WERI-Rb-1 (cell line): ENCODE measurements at regions not wholly inside any gene's neighbourhood (a gene's known extent, or its start where the extent isn't known, plus 50 kb on each side); places are given as distances from the start of the nearest gene placed in this dataset.

Source experiments
- DNase-seq: peaks from one replicate; pipeline ENCODE4 v3.0.0-alpha.2; 2020
- H3K27ac ChIP-seq: fragments of 250-450 bp; sonication (Bioruptor Pico); 2 replicates; pipeline ENCODE4 v1.5.1; 2020; ENCODE audit warnings: mild to moderate bottlenecking, moderate library complexity
- H3K27me3 ChIP-seq: fragments of 250-450 bp; sonication (Bioruptor Pico); 2 replicates; pipeline ENCODE4 v1.5.1; 2021; ENCODE audit warnings: mild to moderate bottlenecking, low read depth, moderate library complexity; ENCODE audit not compliant: insufficient read depth, severe bottlenecking
- H3K36me3 ChIP-seq: fragments of 250-450 bp; sonication (Bioruptor Pico); 2 replicates; pipeline ENCODE4 v1.5.1; 2020; ENCODE audit warnings: mild to moderate bottlenecking, moderate library complexity
- H3K4me3 ChIP-seq: 2 replicates; pipeline ENCODE4 v1.5.1; 2011; ENCODE audit warnings: low read depth, mild to moderate bottlenecking, control low read depth, low read length
- H3K9me3 ChIP-seq: fragments of 250-450 bp; sonication (Bioruptor Pico); 2 replicates; pipeline ENCODE4 v1.5.1; 2021; ENCODE audit warnings: mild to moderate bottlenecking, moderate library complexity; ENCODE audit not compliant: severe bottlenecking
- CTCF ChIP-seq: IDR thresholded peaks from 2 replicates; pipeline ENCODE4 v1.5.1; 2011; ENCODE audit warnings: low read depth, mild to moderate bottlenecking, control low read depth, inconsistent platforms, low read length

GRCh38 chr6:123715006-123715863 is 78.5 kb upstream of the TRDN start:
- DNase-seq, result peak; percentile 22
- 0 out of 2 replicates have a peak, but pooled peaks have one; percentile 9 for TF ChIP-seq CTCF
- no peaks in the 10 kb centered on the region for H3K9me3 ChIP-seq
- H3K4me3 ChIP-seq, result no peak overlapping the region
- H3K36me3 ChIP-seq, result no peaks in the 10 kb centered on the region
- H3K27me3 ChIP-seq, result no peaks in the 10 kb centered on the region
- H3K27ac ChIP-seq, result no peak overlapping the region

- Histone ChIP-seq H3K4me3 (no peak overlapping the region), H3K27ac (no peak overlapping the region), H3K27me3 (no peaks in the 10 kb centered on the region), H3K36me3 (no peaks in the 10 kb centered on the region), H3K9me3 (no peaks in the 10 kb centered on the region)
- TF ChIP-seq CTCF, result no peak
- DNase-seq, result no peak
These were observed 76.1 kb upstream of the TRDN start for GRCh38 chr6:123712831-123713230.

- TF ChIP-seq CTCF, result no peak
- H3K36me3 ChIP-seq, result no peaks in the 10 kb centered on the region
These were observed 66.2 kb upstream of the TRDN start for GRCh38 chr6:123702943-123703342.

GRCh38 chr6:123687864-123688263 is 51.1 kb upstream of the TRDN start:
- Histone ChIP-seq H3K36me3 (no peaks in the 10 kb centered on the region), H3K4me3 (no peak overlapping the region), H3K27ac (no peak overlapping the region), H3K27me3 (no peaks in the 10 kb centered on the region), H3K9me3 (no peaks in the 10 kb centered on the region)
- DNase-seq, result no peak
- TF ChIP-seq CTCF, result no peak

More at GRCh38 chr6:123702943-123703342, 66.2 kb upstream of the TRDN start:
- no peak for DNase-seq
- no peak overlapping the region for H3K27ac ChIP-seq
- H3K4me3 ChIP-seq, result no peak overlapping the region
- no peaks in the 10 kb centered on the region for H3K9me3 ChIP-seq
- H3K27me3 ChIP-seq, result no peaks in the 10 kb centered on the region
